ENCODE measurements at regions not wholly inside any gene's neighbourhood (a gene's known extent, or its start where the extent isn't known, plus 50 kb on each side); places are given as distances from the start of the nearest gene placed in this dataset.

DNA sequence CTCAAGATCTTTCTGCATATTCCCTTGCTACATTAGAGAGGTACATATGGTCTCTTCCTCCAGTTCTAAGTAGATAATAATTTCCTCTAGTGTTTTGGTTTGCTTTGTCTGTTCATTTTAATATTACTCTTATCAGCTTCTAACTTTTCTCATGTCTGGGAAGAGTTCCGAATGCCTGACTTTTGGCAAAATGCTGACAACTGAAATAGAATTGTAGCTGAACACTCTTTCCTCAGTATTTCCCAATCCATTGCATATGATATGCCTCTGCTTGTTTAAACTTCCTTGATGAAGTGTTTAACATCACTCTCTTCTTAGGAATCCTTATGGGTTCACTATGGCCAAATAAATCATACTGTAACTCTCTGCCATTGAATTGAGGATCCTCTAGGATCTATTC lies 1510.1 kb downstream of the MRPL39 start:
- no peak for DNase-seq

DNA sequence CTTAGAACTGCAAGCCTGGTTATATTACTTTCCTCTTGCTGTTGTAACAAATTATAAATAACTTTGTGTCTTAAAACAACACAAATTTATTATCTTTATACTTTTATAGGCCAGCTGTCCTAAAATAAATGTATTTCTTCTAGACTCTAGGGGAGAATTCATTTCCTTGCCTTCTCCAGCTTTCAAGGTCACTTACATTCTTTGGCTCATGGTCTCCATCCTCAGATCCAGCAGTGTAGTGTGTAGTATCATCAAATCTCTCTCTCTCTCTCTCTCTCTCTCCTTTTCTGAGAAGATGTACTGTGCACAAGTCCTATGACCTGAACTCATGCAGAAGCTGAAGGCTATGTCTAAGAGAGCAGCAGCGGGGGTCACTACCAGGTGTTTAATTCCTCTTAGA lies 1510.6 kb downstream of the MRPL39 start:
- DNase-seq: no peak

DNA sequence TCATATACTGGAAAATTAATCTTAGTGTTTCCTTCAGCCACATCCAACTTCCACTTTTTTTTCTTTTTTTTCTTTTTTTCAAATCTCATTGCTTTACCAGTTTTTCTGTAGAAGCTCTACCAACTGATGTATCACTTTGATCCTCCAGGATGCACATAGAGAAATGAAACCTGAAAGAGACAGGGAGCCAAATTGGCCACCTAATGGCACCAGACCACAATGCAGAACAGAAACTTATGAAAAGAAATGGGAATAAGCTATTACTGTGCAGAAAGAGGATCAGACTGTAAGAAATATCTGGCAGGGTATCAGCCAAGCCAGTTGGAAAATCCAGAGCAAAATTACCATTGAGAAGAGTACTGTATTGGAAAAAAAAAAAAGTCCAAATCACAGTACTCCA lies 1514.2 kb downstream of the MRPL39 start:
- DNase-seq: no peak

DNA sequence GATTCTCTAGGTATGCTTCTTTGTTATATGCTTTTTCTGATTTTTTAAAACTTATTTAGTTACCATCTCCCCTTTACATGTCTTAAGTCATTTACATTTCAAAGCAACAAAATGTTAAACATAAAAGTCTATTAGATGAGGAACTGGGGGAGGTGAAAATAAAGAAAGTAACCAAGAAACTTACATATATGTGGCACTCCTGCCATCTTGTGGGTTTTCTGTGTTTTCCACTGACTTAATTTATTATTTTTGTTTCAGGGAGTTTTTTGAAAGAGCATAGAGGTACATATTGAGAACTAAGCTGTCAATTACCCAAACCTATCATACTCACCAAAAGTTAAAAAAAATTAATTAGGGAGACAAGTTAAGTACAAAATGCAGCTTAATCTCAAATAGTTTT lies 1531.1 kb downstream of the MRPL39 start:
- DNase-seq: peak; percentile 0

DNA sequence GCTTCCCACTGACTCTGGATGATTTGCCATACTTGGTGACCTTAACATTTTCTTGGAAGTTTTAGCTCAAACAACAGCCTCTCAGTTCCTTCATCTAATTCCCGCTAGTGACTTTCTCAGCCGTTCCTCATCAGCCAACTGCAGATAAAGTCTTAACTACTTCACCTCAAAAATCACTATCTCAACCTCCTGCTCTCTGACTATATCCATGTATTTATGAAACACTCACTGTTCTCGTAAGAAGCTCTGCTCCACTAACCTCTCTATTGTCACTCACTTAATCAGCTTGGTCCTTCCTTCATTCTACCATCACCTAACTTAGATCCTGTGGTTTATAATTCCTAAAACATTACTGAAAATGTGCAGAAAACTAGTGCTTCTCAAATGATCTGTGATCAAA lies 1551.6 kb downstream of the MRPL39 start:
- no peak for DNase-seq

DNA sequence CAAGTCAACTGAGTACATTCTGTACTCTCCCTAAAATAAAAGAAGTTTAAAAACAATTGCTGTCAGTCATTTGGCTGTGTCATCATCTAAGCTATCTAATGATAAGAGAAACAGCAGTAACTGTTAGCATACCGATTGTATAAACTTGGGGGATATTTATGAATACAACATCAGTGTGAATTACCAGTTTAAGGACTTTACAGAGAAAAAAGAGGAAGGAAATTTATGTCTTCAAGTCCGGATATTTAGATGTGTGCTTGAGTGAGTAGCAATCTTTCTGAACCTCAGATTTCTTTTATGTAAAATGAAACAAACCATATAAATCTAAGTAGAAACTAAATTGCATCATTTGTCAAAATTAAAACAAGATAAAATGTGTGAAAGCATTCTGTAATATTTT lies 1557.0 kb downstream of the MRPL39 start:
- DNase-seq: no peak

DNA sequence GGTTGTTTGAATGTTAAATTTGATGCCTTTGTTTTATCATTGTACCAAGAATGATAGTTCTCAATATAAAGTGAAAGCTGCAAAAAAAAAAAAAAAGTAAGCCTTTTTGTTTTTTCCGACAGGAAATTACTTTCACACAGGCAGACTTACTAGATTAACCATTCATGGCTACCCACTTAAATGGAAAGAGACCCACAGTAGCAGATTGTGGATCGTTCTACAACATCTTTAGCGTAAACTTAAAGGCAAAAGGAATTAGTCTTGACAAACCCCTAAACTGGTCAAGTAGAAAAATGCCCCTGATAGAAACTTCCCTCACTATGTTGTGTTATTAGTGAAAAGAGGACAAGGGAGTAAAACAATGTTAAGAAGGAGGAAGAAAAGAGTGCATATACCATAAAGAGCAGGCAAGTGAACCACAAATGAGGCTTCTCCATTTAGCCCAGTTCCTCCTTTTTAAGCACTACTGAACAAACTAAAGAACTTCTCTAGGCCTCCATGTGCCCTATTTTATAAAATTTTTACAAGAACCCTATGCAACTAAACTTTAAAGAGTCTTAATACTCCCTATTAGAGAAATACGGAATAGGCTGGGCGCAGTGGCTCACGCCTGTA lies 1560.3 kb downstream of the MRPL39 start:
- DNase-seq: no peak

DNA sequence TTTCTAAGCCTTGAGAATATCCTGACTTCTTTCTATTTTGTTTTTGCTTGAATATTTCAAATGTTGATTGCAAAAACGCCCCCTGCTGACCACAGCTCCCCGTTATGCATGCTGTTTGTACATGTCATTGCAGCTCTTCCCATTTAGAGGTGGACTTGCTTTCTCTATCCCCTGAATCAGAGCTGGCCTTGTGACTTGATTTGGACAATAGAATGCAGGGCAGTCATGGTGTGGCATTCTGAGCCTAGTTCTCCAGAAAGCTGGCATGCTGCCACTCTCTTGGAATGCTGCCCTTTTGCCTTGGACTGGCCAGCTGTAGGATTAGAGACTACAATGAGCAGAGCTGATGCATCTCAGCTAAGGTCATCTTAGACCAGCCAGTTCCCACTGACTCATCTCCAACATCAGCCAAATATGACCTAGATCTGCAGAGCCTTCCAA lies 1561.5 kb downstream of the MRPL39 start:
- DNase-seq: peak; percentile 67

DNA sequence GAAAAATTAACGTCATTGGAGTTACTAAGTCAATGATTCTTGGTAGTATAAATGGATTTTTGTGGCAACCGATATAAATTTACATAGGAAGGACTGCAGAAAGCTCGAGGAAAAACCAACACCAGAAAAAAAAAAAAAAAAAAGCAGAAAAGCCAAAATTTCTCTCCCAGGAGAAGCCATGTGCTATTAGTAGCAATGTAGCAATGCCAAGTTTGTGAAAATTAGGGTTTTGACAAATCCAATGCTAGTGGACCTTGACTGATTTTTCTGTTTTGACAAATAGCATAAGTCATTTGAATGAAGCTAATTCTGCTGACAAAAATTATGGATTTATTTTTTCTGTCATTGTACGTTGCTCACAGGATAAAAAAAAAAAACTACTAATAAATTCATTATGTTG lies 1561.9 kb downstream of the MRPL39 start:
- DNase-seq: no peak

DNA sequence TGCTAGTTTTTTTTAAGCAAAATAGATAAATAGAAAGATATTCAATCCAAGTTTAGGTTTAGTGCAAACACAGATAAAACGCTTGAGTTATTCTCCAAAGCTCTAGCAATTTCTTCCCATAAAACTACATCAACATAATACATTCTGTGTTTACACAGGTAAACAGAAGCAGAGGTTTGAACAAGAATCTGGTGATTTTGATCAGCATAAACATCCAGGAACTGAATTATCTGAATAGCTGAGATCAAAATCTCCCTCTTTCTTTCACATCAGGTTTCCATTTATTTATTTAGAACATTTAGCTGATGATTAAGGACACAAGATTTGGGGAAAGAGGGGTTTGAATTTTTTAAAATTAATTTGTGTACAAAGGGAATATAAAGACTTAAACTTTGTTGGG lies 1564.6 kb downstream of the MRPL39 start:
- no peak for DNase-seq

DNA sequence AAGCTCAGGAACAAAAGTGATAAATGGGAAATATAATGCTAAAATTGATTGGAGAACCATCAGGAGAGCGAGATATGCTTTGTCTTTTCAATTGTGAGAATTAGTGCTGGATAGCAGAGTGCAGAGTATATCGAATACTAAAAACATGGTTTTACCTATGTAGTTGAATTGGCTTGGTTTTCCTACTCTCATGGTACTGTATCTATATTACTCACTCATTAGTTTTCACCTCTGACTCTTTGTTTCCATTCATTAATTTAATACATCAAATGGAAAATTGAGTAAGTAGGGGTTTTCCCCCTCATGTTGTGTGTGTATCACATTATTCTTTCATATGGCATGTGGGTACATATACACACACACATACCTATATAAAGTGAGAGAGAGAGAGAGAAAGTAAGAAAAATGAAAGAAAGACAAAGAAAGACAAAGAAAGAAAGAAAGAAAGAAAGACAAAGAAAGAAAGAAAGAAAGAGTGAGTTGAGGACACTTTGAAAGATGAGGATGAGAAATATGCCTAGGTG lies 1574.5 kb downstream of the MRPL39 start:
- DNase-seq: no peak

DNA sequence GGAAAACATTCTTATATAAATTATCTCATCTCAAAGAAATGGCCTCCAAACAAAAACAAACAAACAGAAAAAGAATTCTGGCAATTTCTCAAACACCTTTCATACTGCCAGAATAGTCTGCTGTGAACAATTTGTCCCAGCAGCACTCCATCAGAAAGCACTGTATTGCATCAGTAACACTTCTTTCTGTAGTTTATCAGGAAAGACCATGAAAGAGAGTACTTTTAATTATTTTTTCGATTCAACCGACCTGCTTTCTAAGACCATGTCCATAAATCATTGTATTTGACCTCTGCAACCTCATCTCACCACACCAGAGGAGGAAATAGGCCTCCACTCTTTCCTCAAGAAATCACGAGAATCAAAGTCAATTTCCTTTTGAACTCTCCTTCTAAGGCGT lies 1579.9 kb downstream of the MRPL39 start:
- DNase-seq: no peak

DNA sequence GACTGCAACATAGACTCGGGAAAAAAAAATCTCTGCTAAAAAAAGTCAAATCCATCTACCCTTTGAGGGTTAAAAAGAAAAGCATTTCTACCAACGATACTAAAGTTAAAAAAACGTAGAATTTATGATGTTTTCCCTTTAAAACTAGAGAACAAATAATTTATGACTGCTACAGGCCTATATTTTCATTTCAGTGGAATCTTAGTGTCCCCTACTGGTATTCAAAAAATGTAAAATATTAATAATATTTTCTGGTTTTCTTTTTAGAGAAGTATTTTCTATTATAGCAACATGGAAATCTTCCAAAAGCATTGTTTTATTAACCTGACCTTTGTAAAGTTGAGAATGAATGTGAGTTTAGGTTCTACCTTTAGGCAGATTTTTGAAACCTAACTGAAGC lies 1582.2 kb downstream of the MRPL39 start:
- DNase-seq: no peak

DNA sequence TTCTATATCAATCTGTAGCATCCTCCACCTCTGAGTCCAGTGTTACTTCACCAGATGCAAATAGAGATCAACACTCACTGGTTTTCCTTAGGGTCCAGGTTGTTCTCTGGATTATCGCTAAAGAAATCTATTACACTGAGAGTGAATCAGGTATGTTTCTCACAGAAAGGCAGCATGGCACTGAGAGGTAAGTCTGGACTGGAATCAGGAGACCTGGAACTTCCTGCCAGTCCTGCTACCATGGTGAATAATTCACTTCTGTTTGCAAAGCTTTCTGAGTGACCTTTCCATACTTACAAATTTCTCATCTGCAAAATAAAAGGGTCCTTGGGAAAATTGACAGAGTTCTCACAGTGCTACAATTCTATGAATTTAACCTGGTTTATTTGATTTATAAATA lies 1583.3 kb downstream of the MRPL39 start:
- no peak for DNase-seq

DNA sequence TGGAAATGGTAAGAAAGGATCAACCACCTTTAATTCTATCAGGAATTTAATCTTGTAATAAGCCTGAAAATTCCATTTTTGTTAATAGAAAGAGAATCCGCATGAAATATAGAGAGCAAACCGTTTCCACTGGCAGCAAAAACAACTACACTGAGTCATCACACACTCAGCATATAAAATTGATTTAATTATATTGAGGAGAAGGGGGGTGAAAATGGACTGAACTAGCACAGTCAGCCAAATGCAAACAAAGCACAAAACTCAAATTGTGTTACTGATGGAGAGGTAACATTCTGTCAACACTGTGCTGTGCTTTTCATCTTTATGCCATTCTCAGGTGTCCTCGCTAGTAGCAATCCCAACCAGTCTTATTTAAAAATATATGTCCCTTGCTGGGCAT lies 1583.9 kb downstream of the MRPL39 start:
- no peak for DNase-seq

DNA sequence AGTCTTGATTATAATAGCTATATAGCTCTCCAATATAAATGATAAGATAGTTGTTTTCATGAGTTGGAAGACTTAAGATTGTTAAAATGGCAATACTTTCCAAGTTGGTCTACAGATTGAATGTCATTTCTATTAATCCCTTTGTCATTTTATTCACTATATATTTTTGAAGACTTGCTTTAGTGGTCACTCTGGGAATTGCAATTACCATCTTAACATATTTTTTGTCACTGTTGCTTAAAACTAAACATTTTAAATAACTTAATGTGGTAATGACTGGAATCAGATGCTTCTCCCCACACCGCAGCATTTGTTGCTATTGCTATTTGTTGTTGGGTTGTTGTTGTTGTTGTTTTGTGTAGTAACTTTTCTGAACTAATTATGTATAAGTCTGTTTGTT lies 1592.9 kb downstream of the MRPL39 start:
- DNase-seq: no peak

DNA sequence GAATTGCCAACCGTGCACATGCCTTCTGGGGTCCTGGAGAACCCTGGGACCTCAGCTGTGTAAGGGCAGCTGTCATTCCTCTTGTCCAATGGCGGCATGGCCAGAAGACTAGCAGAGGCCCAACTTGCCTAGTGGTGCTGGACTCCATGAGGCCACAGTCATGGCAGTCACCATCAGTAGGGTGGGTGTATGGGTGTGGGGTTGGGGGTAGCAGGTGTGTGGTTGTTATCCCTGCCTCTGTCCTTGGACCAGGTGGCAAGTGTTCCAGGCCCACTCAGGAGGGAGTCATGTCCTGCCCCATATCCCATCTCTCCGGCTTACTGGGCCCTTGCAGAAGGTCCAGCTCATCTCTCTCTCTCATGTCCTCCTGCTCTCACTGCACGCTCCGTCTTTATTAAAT lies 1596.2 kb downstream of the MRPL39 start:
- DNase-seq: no peak

DNA sequence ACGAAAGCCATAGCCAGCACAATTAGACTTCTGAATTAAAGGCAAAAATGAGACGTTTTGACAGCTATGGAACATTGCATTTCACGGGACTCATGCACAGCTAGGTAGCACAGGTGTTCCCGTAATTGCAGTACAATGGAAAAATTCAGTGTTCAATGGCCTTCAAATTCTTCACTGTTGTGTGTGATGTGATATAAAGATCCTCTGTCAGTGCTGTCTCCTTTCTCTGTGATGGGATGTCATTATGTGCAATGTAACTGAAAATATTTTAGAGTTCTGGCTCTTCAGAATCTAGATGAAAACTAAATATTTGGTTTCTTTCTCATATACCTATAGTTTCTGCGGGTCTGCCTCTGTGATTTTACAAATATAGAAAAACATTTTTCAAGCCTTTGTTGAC lies 1599.7 kb downstream of the MRPL39 start:
- no peak for DNase-seq

DNA sequence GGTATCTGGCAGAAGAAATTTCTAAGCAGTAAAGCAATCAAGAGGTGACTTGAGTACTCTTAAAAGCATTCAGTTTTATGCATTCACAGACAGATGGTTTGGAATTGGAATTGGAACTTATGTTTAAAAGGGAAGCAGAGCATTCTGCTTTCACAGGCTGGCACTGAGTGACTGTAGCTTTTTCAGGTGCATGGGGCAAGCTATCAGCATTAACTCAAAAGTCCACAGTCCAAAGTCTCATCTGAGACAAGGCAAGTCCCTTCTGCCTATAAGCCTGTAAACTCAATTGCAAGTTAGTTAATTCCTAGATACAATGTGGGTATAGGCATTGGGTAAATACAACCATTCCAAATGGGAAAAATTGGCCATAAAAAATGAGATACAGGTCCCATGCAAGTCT lies 1620.3 kb downstream of the MRPL39 start:
- DNase-seq: no peak

DNA sequence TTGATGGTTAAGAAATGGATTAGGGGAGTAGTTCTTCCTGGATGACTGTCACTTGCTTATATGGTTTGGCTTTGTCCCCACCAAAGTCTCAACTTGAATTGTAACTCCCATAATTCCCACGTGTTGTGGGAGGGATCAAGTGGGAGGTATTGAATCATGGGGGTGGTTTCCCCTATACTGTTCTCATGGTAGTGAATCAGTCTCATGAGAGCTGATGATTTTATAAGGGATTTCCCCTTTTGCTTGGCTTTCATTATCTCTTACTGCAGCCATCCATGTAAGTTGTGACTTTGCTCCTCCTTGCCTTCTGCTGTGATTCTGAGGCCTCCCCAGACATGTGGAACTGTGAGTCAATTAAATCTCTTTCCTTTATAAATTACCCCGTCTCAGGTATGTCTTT lies 1621.1 kb downstream of the MRPL39 start:
- no peak for DNase-seq

DNA sequence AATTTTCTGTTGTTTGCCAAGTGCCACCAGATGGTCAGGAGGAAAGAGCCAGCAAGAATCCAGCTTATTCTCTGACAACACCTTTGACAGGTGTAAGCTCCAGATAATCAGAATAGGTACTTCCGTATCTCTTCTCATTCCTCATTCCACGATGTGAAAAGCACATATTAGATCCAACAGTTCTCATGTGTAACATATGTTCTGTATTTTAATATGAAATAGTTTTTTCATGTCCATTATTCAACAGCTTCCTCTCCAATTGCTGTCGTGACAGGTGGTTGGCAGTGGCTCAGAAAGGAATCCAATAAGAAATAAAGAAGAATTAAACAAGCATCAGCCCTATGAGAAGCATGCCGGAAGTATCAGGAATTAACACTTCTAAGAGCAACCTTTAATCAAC lies 1624.7 kb downstream of the MRPL39 start:
- DNase-seq: no peak

DNA sequence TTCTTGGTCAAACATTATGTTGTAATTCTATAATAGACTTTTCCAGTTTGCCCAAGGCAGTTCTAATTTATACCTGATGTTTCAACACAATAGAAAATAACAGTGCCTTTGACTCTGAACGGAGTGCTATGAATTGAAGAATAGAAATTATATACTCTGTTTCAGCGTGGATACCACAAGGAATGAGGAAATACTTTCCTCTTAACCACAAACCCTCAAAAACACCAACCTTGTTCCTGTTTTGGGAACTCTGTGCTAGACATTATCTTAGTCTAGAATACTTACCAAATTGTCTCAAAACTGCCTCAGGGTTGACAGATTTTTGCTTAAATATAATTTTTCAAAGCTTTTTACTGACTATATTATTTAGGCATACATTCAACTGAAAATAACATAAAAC lies 1629.3 kb downstream of the MRPL39 start:
- peak; percentile 6 for DNase-seq

DNA sequence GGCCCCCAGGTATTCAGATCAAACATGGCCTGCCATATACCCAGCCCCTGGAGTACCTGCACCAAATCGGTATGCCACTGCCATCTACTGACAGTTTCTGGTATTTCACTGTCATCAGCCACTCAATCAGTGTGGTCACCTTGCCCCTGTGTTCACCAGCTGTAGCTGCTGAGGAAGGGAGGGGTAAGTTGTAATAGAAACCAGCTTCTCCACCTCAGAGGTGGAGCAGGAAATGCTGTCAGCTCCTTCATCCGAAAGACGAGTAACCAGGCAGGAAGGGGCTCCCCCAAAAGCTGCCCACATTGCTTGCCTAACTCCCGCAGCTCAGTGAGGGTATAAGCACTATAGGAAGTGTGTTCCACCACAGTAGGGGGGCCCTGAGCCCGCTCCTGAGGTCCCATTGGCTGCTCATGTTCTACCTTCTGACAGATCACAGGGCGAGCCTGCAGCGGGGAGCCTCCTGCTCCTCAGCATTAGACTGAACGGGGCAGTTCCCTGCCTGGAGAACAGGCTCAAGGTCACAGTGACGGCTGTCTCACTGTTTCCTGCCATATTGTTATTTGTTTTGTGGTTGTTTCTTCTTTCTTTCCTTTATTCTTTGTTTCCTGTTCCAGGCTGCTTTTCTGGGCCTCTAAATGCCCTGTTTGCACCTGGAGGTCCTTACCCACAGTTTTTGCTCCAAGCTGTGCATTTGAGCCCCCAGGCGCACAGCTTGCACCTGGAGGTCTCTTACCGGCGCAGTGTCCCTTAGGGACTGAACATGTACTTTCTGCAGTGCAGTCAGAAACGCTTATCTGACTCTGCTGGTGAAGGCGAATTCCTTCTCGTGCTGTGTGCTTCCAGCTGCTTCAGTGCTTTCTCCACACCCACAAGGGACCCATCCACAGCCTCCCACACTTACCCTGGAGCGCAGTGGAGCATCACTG lies 1638.3 kb downstream of the MRPL39 start:
- DNase-seq: peak; percentile 17

DNA sequence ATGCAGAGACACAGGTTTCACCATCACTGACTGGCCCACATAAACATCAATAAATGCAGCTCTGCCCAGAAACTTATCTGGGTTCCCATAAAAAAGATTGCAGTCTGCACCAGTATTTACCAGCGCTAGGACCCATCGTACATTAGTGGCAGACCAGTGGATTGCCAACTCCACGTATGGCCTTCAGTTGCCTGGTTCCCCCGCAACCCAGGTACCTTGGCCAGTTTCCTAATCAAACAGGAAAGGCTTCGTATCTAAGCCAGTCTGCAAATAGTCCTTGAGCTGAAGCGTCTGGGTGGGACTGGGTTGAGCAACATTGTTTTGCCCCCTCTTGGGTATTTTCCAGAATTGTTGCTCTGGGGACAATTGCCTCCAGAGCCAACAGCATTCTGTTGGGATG lies 1639.3 kb downstream of the MRPL39 start:
- no peak for DNase-seq

Measured in fibroblast of skin of abdomen (primary cell).